Liver (tissue), 8 donors: ENCODE measurements at regions not wholly inside any gene's neighbourhood (a gene's known extent, or its start where the extent isn't known, plus 50 kb on each side); places are given as distances from the start of the nearest gene placed in this dataset.

Experiments used
- DNase-seq: peaks from one replicate; pipeline ENCODE4 v3.0.0-alpha.2; 2017; ENCODE audit warnings: low spot score
- H3K27ac ChIP-seq, 2 donors: one replicate each; pipeline ENCODE4 v1.7.0; 2013; ENCODE audit warnings: inconsistent platforms in 2 of 2, low read length in 2 of 2, control low read depth in 1 of 2, low read depth in 1 of 2, mild to moderate bottlenecking in 1 of 2
- H3K27me3 ChIP-seq, 4 donors: one replicate each; pipeline versions ENCODE4 v1.6.1 to v1.7.0; 2013; ENCODE audit warnings: low read length in 3 of 4, inconsistent platforms in 1 of 4, mild to moderate bottlenecking in 1 of 4, moderate library complexity in 1 of 4; ENCODE audit not compliant: control insufficient read depth in 4 of 4, insufficient read depth in 4 of 4
- H3K36me3 ChIP-seq, 4 donors: one replicate each; pipeline versions ENCODE4 v1.6.1 to v1.7.0; 2013; ENCODE audit warnings: low read length in 3 of 4, mild to moderate bottlenecking in 3 of 4, low read depth in 1 of 4, moderate library complexity in 1 of 4; ENCODE audit not compliant: control insufficient read depth in 4 of 4, insufficient read depth in 3 of 4
- H3K4me1 ChIP-seq, 4 donors: one replicate each; pipeline versions ENCODE4 v1.6.1 to v1.7.0; 2013; ENCODE audit warnings: low read length in 3 of 4, mild to moderate bottlenecking in 3 of 4, moderate library complexity in 1 of 4; ENCODE audit not compliant: control insufficient read depth in 4 of 4, insufficient read depth in 4 of 4
- H3K4me3 ChIP-seq, 3 donors: one replicate each; pipeline versions ENCODE4 v1.6.1 to v1.7.0; 2013; ENCODE audit warnings: low read length in 3 of 3, control low read depth in 1 of 3, low read depth in 1 of 3, mild to moderate bottlenecking in 1 of 3
- H3K9ac ChIP-seq, 2 donors: one replicate each; pipeline ENCODE4 v1.7.0; 2013; ENCODE audit warnings: low read length in 2 of 2, mild to moderate bottlenecking in 2 of 2, moderate library complexity in 2 of 2, control low read depth in 1 of 2, low read depth in 1 of 2
- H3K9me3 ChIP-seq, 4 donors: one replicate each; pipeline versions ENCODE4 v1.6.1 to v1.7.0; 2013; ENCODE audit warnings: low read length in 3 of 4; ENCODE audit not compliant: control insufficient read depth in 4 of 4
- EGR1 ChIP-seq, 2 donors: IDR thresholded peaks; 2 replicates each; pipeline ENCODE4 v1.6.1; 2016 to 2018; ENCODE audit warnings: antibody characterized with exemption in 2 of 2, low read depth in 2 of 2
- FOXA1 ChIP-seq: IDR thresholded peaks from 2 replicates; pipeline ENCODE4 v1.6.1; 2016; ENCODE audit warnings: antibody characterized with exemption
- FOXA2 ChIP-seq: IDR thresholded peaks from 2 replicates; pipeline ENCODE4 v1.6.1; 2016; ENCODE audit warnings: antibody characterized with exemption
- HNF4A ChIP-seq, 2 donors: conservative IDR thresholded peaks; 2 replicates each; pipeline ENCODE4 v1.6.1; 2016; ENCODE audit warnings: antibody characterized with exemption in 2 of 2, mild to moderate bottlenecking in 2 of 2
- HNF4G ChIP-seq: IDR thresholded peaks from 2 replicates; pipeline ENCODE4 v1.6.1; 2016; ENCODE audit warnings: antibody characterized with exemption
- JUND ChIP-seq, 2 donors: IDR thresholded peaks; 2 replicates each; pipeline ENCODE4 v1.6.1; 2016; ENCODE audit warnings: antibody characterized with exemption in 2 of 2
- NR2F2 ChIP-seq: IDR thresholded peaks from 2 replicates; pipeline ENCODE4 v1.6.1; 2016; ENCODE audit warnings: antibody characterized with exemption
- RAD21 ChIP-seq, 2 donors: IDR thresholded peaks; 2 replicates each; pipeline ENCODE4 v1.6.1; 2016; ENCODE audit warnings: antibody characterized with exemption in 2 of 2, mild to moderate bottlenecking in 2 of 2
- SP1 ChIP-seq: IDR thresholded peaks from 2 replicates; pipeline ENCODE4 v1.6.1; 2018; ENCODE audit warnings: antibody characterized with exemption, mild to moderate bottlenecking
- TAF1 ChIP-seq: conservative IDR thresholded peaks from 2 replicates; pipeline ENCODE4 v1.6.1; 2016; ENCODE audit warnings: antibody characterized with exemption, mild to moderate bottlenecking
- YY1 ChIP-seq: IDR thresholded peaks from 2 replicates; pipeline ENCODE4 v1.6.1; 2016; ENCODE audit warnings: antibody characterized with exemption, mild to moderate bottlenecking
- WGBS: extraction: QIAGEN DNeasy Blood & Tissue Kit; methylation state at CpG from one replicate; pipeline ENCODE4 v1.1.7; 2013; 5-methylcytosine and 5-hydroxymethylcytosine counted together
- TF ChIP-seq, protein P1 (sequence below): fragments of 150-350 bp; IDR thresholded peaks from 2 replicates; pipeline ENCODE4 v1.5.1; 2017; ENCODE audit warnings: improper control_type of control experiment, low read depth, low read length; ENCODE audit not compliant: missing input control
- TF ChIP-seq, protein P2 (sequence below): IDR thresholded peaks from 2 replicates; pipeline ENCODE4 v1.6.1; 2016; ENCODE audit warnings: antibody characterized with exemption
- TF ChIP-seq, protein P3 (sequence below): IDR thresholded peaks from 2 replicates; pipeline ENCODE4 v1.6.1; 2016; ENCODE audit warnings: antibody characterized with exemption
- TF ChIP-seq, protein P4 (sequence below): IDR thresholded peaks from 2 replicates; pipeline ENCODE4 v1.6.1; 2016; ENCODE audit warnings: antibody characterized with exemption, mild to moderate bottlenecking
- donor health status: healthy.
- donor health status: healthy.
- donor health status: healthy.
- donor health status: healthy.
- donor health status: healthy.

DNA sequence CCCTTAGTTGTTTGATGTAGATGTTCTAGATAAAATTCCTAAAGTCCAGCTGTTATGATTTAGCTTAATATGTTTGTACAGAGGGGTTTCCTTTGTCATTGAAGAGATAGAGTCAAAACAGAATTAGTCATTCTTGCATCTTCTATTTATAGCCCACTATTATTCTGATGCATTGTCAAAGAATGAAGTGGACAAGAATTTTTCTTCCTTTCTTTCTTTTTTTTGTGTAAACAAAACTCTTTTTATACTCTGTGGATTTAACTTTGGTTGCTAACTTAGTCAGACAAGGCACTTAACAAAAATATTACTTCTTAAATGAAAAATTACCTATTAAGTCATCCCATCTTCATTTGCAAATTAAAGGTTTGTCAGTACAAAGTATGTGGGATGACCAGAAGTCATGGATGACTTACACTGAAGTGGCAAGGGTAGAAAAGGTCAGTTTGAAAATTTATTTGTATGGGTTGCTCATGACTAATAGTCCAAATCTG is 215.6 kb upstream of the DDHD1 start:
- Histone ChIP-seq H3K27ac (no peak overlapping the region), H3K9me3 (no peaks in the 10 kb centered on the region), H3K9ac (no peak overlapping the region), H3K4me1 (no peaks in the 10 kb centered on the region), H3K36me3 (no peaks in the 10 kb centered on the region), H3K27me3 (no peaks in the 10 kb centered on the region), H3K4me3 (no peak overlapping the region)
- TF ChIP-seq, protein P1, sequence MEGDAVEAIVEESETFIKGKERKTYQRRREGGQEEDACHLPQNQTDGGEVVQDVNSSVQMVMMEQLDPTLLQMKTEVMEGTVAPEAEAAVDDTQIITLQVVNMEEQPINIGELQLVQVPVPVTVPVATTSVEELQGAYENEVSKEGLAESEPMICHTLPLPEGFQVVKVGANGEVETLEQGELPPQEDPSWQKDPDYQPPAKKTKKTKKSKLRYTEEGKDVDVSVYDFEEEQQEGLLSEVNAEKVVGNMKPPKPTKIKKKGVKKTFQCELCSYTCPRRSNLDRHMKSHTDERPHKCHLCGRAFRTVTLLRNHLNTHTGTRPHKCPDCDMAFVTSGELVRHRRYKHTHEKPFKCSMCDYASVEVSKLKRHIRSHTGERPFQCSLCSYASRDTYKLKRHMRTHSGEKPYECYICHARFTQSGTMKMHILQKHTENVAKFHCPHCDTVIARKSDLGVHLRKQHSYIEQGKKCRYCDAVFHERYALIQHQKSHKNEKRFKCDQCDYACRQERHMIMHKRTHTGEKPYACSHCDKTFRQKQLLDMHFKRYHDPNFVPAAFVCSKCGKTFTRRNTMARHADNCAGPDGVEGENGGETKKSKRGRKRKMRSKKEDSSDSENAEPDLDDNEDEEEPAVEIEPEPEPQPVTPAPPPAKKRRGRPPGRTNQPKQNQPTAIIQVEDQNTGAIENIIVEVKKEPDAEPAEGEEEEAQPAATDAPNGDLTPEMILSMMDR = no peak
- TF ChIP-seq EGR1 (IDR thresholded peaks at IDR 0.05; ENCODE audit: low read depth in 2 of 2) (no peak), YY1 (no peak), NR2F2 (no peak), FOXA1 (no peak), TAF1 (no peak), JUND (IDR thresholded peaks at IDR 0.05) (no peak), HNF4G (no peak), RAD21 (IDR thresholded peaks at IDR 0.05) (no peak)
- TF ChIP-seq, protein P2, sequence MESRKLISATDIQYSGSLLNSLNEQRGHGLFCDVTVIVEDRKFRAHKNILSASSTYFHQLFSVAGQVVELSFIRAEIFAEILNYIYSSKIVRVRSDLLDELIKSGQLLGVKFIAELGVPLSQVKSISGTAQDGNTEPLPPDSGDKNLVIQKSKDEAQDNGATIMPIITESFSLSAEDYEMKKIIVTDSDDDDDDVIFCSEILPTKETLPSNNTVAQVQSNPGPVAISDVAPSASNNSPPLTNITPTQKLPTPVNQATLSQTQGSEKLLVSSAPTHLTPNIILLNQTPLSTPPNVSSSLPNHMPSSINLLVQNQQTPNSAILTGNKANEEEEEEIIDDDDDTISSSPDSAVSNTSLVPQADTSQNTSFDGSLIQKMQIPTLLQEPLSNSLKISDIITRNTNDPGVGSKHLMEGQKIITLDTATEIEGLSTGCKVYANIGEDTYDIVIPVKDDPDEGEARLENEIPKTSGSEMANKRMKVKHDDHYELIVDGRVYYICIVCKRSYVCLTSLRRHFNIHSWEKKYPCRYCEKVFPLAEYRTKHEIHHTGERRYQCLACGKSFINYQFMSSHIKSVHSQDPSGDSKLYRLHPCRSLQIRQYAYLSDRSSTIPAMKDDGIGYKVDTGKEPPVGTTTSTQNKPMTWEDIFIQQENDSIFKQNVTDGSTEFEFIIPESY = no peak
- TF ChIP-seq, protein P3, sequence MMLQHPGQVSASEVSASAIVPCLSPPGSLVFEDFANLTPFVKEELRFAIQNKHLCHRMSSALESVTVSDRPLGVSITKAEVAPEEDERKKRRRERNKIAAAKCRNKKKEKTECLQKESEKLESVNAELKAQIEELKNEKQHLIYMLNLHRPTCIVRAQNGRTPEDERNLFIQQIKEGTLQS = no peak
- no peak for DNase-seq

DNA sequence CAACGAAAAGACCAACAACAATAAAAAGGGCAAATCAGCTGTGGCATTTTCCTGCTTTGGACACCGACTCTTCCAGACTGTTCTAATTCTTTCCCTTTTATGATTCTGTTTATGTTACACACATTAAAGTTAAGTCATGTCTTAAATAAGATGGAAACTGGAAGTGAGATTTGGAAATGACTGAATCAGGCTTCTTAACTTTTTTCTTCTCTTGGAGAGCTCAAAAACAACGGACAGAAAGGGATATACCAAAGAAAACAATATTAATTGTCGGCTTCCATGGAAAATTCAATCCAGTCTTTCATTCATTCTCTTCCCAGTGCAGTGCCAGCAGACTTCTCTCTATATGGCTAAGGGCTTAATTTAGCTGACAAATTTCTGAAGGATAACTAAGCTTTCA is 214.9 kb upstream of the DDHD1 start:
- Histone ChIP-seq H3K9ac (no peak overlapping the region), H3K27ac (no peak overlapping the region), H3K9me3 (no peaks in the 10 kb centered on the region), H3K4me3 (no peak overlapping the region), H3K27me3 (no peaks in the 10 kb centered on the region), H3K36me3 (no peaks in the 10 kb centered on the region), H3K4me1 (no peaks in the 10 kb centered on the region)
- no peak for DNase-seq
- WGBS = 72% methylated on average over 4 of the region's 4 CpGs
- TF ChIP-seq, protein P3 = no peak
- TF ChIP-seq JUND (IDR thresholded peaks at IDR 0.05) = no peak
- TF ChIP-seq NR2F2 = no peak
- TF ChIP-seq SP1 = no peak
- TF ChIP-seq, protein P2 = no peak
- no peak for TF ChIP-seq FOXA1
- TF ChIP-seq HNF4G = no peak
- no peak for TF ChIP-seq TAF1
- TF ChIP-seq, protein P1 = no peak
- TF ChIP-seq, protein P4, sequence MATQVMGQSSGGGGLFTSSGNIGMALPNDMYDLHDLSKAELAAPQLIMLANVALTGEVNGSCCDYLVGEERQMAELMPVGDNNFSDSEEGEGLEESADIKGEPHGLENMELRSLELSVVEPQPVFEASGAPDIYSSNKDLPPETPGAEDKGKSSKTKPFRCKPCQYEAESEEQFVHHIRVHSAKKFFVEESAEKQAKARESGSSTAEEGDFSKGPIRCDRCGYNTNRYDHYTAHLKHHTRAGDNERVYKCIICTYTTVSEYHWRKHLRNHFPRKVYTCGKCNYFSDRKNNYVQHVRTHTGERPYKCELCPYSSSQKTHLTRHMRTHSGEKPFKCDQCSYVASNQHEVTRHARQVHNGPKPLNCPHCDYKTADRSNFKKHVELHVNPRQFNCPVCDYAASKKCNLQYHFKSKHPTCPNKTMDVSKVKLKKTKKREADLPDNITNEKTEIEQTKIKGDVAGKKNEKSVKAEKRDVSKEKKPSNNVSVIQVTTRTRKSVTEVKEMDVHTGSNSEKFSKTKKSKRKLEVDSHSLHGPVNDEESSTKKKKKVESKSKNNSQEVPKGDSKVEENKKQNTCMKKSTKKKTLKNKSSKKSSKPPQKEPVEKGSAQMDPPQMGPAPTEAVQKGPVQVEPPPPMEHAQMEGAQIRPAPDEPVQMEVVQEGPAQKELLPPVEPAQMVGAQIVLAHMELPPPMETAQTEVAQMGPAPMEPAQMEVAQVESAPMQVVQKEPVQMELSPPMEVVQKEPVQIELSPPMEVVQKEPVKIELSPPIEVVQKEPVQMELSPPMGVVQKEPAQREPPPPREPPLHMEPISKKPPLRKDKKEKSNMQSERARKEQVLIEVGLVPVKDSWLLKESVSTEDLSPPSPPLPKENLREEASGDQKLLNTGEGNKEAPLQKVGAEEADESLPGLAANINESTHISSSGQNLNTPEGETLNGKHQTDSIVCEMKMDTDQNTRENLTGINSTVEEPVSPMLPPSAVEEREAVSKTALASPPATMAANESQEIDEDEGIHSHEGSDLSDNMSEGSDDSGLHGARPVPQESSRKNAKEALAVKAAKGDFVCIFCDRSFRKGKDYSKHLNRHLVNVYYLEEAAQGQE = no peak
- no peak for TF ChIP-seq EGR1 (IDR thresholded peaks at IDR 0.05; ENCODE audit: low read depth in 2 of 2)
- TF ChIP-seq FOXA2 = no peak
- no peak for TF ChIP-seq HNF4A (conservative IDR thresholded peaks at IDR 0.05)
